Muscle layer of duodenum (tissue), 2 donors: ENCODE measurements at regions not wholly inside any gene's neighbourhood (a gene's known extent, or its start where the extent isn't known, plus 50 kb on each side); places are given as distances from the start of the nearest gene placed in this dataset.

Experiments used
- H3K27ac ChIP-seq: one replicate; pipeline ENCODE4 v1.7.0; 2013; ENCODE audit warnings: mild to moderate bottlenecking, low read length
- H3K27me3 ChIP-seq: one replicate; pipeline ENCODE4 v1.7.0; 2013; ENCODE audit warnings: low read depth, mild to moderate bottlenecking, control low read depth, low read length
- H3K36me3 ChIP-seq, 2 donors: one replicate each; pipeline ENCODE4 v1.7.0; 2013; ENCODE audit warnings: low read length in 2 of 2, control low read depth in 1 of 2, mild to moderate bottlenecking in 1 of 2; ENCODE audit not compliant: insufficient read depth in 2 of 2, control insufficient read depth in 1 of 2
- H3K4me1 ChIP-seq, 2 donors: one replicate each; pipeline ENCODE4 v1.7.0; 2013; ENCODE audit warnings: low read length in 2 of 2, mild to moderate bottlenecking in 2 of 2, control low read depth in 1 of 2, moderate library complexity in 1 of 2; ENCODE audit not compliant: insufficient read depth in 2 of 2, control insufficient read depth in 1 of 2
- H3K4me3 ChIP-seq, 2 donors: one replicate each; pipeline ENCODE4 v1.7.0; 2013; ENCODE audit warnings: low read length in 2 of 2, low read depth in 1 of 2, mild to moderate bottlenecking in 1 of 2
- H3K9me3 ChIP-seq, 2 donors: one replicate each; pipeline ENCODE4 v1.7.0; 2013; ENCODE audit warnings: low read length in 2 of 2, control low read depth in 1 of 2, mild to moderate bottlenecking in 1 of 2; ENCODE audit not compliant: control insufficient read depth in 1 of 2
- donor health status: healthy.

DNA sequence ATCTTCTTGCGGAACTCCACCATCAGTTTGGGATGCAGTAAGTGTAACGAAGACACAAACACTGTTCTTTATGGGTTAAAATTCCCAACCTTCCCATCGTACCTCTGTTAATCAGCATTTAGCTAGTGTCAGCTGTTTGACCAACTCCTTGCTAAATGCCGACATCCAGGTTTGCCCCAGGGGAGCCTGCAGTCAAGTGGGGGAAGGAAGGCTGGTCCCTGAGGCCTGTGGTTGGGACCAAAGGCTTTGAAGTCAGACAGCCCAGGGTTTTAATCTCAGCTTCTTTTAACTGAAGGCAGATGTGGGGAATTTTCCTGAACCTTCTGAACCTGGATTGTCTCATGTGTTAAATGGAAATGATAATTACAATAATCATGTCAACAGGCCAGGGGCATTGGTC is 443.7 kb downstream of the GLRX3 start:
- Histone ChIP-seq H3K27ac (no peak overlapping the region), H3K27me3 (no peaks in the 10 kb centered on the region), H3K4me3 (no peak overlapping the region), H3K36me3 (no peaks in the 10 kb centered on the region), H3K4me1 (no peaks in the 10 kb centered on the region), H3K9me3 (no peaks in the 10 kb centered on the region)

DNA sequence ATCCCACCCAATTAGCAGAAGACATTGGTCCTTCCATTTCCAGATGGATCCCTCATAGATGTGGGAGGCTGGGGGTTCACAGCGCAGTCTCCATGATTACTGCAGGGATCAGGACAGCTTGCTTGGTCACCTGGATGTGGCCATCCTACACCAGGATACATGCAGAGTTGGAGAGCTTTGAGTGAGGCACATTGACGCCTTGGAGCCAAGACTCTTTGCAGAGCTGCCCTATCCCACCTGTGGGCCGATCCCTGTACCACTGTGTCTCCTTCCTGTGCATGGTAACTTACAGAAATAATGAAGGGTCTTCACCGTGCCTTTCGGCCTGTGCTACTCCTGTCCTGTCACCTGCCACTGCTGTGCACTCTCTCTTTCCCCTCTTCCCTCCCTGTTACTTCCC is 444.8 kb downstream of the GLRX3 start:
- H3K27me3 ChIP-seq: no peaks in the 10 kb centered on the region
- no peaks in the 10 kb centered on the region for H3K9me3 ChIP-seq
- no peaks in the 10 kb centered on the region for H3K4me1 ChIP-seq
- H3K27ac ChIP-seq: no peak overlapping the region
- H3K36me3 ChIP-seq: no peaks in the 10 kb centered on the region
- no peak overlapping the region for H3K4me3 ChIP-seq

DNA sequence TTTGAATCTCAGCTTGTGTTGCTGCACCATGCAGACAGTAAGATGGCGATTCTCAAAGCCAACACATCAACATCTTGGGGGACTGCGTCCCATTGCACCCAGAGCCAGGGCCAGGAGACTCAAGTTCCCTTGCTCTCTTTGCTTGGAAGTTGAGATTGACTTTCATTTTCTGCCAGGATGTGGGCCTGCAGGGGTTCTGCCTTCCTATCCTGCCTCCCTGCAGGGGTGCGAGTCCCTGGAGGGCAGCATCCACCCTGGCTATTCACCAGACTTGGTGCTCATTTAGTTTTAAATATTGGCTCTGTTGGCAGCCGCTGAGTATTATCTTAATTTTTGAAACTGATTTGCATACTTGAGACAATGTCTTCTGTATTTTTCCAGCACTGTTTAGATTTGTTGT is 451.5 kb downstream of the GLRX3 start:
- H3K4me3 ChIP-seq: no peak overlapping the region
- no peaks in the 10 kb centered on the region for H3K36me3 ChIP-seq
- no peak overlapping the region for H3K27ac ChIP-seq
- no peaks in the 10 kb centered on the region for H3K9me3 ChIP-seq
- H3K27me3 ChIP-seq: no peaks in the 10 kb centered on the region
- H3K4me1 ChIP-seq: no peaks in the 10 kb centered on the region

DNA sequence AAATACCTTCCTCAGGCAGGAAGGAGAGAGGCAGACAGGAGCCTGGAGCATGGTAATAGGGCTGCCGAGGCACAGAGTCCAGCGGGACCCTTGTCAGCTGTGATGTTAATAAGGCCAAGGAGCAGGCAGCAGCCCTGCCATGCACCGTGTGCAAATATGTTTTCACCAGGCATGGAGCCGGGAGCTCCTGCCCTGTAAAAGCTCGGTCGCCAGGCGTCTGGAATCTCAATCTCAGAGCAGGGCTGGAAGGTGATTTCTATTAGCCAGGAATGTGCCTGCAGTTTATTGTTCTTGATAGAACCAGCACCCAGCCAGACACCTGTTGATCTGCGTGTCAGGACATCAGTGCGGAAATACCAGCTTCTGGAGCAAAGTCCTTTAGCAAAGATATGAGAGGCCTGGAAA is 469.8 kb downstream of the GLRX3 start:
- Histone ChIP-seq H3K27me3 (no peaks in the 10 kb centered on the region), H3K4me1 (no peaks in the 10 kb centered on the region), H3K27ac (no peak overlapping the region), H3K9me3 (no peaks in the 10 kb centered on the region), H3K36me3 (no peaks in the 10 kb centered on the region), H3K4me3 (no peak overlapping the region)

DNA sequence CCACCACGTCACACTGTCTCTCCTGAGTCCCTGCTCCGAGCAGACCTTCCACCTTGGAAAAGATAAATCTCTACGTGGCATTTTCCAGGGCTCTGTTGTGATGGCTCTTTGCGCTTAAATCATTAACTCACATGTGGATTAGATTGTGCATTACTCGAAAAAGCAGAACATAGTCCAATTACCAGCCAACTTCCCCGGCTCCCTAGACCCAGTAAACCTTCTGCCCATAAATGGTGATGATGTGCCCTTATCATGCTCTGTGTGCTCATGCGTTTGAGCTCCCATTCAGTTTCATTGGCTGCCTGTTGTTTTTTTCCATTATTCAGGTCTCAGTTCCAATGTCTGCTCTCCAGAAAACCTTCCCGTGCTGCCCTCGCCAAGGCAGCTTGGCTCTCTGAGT is 471.2 kb downstream of the GLRX3 start:
- H3K36me3 ChIP-seq: no peaks in the 10 kb centered on the region
- no peaks in the 10 kb centered on the region for H3K27me3 ChIP-seq
- H3K9me3 ChIP-seq: peaks cover 0 to 5% of the 10 kb centered on the region in 2 donors
- H3K4me3 ChIP-seq: no peak overlapping the region
- H3K4me1 ChIP-seq: no peaks in the 10 kb centered on the region
- no peak overlapping the region for H3K27ac ChIP-seq

DNA sequence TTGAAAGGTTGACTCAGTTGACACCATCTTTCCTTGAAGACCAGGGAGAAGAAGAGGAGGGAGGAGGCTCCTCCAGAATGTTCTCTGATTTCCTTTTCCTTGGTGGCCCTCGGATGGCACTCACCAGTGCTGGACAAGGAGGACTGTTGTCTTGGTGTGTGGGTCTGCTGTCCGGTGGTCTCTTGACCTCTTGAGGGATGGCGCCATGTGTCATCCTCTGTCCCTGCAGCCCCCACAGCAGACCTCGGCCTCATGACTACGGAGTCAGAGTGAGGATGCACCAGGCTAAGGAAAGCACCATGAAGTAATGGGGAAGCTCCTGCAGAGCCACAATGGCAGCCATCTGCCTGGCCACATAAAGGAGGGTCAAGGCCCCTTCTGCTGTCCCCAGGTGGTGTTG is 475.0 kb downstream of the GLRX3 start:
- H3K4me3 ChIP-seq: no peak overlapping the region
- no peaks in the 10 kb centered on the region for H3K36me3 ChIP-seq
- no peaks in the 10 kb centered on the region for H3K27me3 ChIP-seq
- peaks cover 0 to 5% of the 10 kb centered on the region in 2 donors for H3K9me3 ChIP-seq
- H3K27ac ChIP-seq: no peak overlapping the region
- H3K4me1 ChIP-seq: no peaks in the 10 kb centered on the region

DNA sequence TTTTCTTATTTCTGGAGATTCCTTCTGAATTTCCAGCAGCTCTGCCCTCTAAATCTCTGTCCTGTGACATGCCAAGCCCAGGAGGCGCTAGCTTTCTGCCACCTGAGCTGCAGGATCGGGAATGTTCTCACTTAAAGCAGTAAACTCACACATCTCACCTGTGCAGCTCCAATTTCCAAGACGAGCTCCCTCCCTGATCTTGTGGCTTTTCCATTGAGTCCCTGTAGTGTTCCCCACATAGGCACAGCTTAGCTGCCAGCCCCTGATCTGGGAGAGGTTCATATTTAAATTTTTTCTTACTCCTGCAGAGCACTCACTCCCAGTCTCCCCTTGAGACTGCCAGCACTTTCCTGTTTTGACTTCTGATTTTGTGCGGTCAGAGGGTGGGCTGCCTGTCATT is 479.3 kb downstream of the GLRX3 start:
- no peaks in the 10 kb centered on the region for H3K36me3 ChIP-seq
- no peaks in the 10 kb centered on the region for H3K4me1 ChIP-seq
- no peak overlapping the region for H3K27ac ChIP-seq
- H3K27me3 ChIP-seq: no peaks in the 10 kb centered on the region
- peaks cover 0 to 5% of the 10 kb centered on the region in 2 donors for H3K9me3 ChIP-seq
- no peak overlapping the region for H3K4me3 ChIP-seq

DNA sequence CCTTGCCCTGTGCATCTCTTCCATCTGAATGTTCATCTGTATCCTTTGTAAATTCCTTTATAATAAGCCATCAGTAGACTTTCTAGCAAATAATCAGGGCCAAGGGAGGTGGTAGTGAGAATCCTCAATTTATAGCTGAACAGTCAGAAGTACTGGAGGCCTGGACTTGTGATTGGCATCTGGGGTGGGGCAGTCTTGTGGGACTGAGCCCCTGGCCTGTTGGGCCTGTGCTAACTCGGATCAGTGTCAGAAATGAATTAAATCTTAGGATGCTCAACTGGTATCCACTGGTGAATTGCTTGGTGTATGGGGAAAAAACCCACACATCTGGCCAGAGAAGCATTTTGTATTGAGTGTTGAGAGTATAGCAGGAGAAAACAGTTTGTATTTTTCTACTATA is 481.8 kb downstream of the GLRX3 start:
- no peak overlapping the region for H3K4me3 ChIP-seq
- no peaks in the 10 kb centered on the region for H3K36me3 ChIP-seq
- H3K27me3 ChIP-seq: no peaks in the 10 kb centered on the region
- no peak overlapping the region for H3K27ac ChIP-seq
- no peaks in the 10 kb centered on the region for H3K4me1 ChIP-seq
- H3K9me3 ChIP-seq: no peaks in the 10 kb centered on the region

DNA sequence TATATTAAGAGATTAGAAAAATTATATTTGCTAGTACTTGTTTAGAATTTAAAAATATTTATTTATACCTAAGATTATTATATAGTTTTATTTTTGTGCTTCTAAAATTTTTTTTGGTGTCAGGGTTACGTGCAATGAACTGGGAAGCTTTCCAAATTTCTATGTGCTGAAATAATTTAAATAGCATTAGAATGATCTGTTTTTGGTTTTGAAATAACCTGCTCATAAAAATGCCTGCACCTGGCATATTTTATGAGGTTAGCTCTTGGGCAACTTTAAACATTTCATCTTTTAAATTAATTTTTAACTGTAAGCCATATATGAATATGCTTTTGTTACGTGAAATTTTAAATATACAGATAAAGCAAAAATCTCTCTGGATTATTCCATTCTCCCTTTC is 482.5 kb downstream of the GLRX3 start:
- H3K9me3 ChIP-seq: no peaks in the 10 kb centered on the region
- H3K4me3 ChIP-seq: no peak overlapping the region
- no peak overlapping the region for H3K27ac ChIP-seq
- H3K36me3 ChIP-seq: no peaks in the 10 kb centered on the region
- no peaks in the 10 kb centered on the region for H3K4me1 ChIP-seq
- H3K27me3 ChIP-seq: no peaks in the 10 kb centered on the region

DNA sequence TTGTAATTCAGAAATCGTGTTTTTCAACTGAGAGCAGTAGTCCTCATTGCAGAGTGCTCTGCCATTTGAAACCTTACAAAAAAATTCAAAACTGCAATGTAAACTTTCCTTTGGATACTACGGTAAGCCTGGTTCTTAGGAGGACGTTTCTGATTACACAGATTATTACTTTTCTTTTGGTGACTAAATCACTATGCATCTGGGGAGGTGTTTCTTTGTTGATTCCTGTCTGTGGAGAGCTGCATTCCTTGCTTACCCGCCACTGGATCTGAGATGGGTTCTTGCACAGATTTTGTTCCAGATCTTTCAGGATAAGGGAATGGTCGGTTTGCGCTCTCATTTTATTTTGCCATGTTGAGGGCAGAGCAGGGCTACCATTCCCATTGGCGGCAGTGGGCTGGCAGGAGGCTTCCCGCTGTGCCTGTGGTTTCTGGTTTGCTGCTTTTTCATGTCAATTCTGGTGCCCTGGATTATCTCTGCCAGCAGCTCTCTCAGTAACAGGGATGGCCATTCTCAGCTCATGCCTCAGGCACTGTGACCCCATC is 485.1 kb downstream of the GLRX3 start:
- Histone ChIP-seq H3K9me3 (no peaks in the 10 kb centered on the region), H3K36me3 (no peaks in the 10 kb centered on the region), H3K4me3 (no peak overlapping the region), H3K4me1 (no peaks in the 10 kb centered on the region), H3K27ac (no peak overlapping the region), H3K27me3 (no peaks in the 10 kb centered on the region)

DNA sequence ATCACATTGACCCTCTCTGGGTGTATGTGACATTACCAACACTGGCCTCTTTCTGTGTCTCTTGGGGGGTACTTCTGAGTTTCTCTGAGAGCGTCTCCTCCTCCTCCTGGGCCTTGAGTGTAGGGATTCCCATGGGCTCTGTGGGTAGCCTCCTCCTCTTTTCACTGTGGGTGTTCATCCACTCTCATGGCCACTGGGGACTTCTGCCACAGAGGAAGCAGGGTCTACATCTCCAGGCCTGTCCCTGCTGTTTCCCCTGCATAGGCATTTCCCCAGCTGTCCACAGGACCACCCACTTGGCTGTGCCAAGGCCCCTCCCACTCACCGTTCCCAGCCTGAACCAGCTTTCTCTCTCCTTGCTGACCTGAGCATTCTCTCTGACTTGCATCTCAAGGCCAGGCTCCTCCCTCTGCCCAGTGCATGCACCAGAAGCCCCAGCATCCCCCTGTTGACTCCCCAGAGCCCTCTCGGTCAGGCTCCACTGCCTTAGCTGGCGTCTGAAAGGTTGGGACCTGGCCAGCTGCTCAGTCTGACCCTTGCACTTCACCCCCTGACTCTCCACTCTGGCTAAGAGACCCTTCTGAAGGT is 487.6 kb downstream of the GLRX3 start:
- H3K36me3 ChIP-seq: no peaks in the 10 kb centered on the region
- H3K27me3 ChIP-seq: no peaks in the 10 kb centered on the region
- no peak overlapping the region for H3K4me3 ChIP-seq

DNA sequence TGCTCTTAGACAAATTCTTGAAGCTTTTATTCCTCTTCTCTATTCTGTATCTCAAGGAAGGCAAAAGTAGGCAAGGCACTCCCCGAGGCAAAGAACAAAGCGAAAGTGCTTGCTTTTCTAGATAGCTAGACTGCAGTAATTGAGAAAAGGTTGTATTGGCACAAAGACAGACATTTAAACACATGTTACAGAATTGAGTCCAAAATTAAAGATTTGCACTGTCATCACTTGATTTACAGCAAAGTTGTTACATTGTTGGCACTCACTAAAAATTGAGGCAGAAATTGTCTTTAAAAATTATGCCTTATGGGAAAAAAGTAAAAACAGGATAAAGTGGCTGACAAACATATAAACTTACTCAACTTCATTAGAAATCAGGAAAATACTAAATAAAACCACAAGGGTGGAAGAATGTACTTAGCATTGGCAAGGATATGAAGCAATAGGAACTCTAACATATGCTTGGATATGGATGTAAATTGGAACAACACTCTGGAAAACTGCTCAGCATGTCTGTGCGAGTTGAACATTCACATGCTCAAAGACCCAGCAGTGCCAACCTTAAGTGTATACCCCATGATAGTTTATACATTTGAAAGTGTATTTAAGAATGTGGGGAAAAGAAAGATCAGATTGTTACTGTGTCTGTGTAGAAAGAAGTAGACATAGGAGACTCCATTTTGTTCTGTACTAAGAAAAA is 491.3 kb downstream of the GLRX3 start:
- Histone ChIP-seq H3K36me3 (no peaks in the 10 kb centered on the region), H3K27me3 (no peaks in the 10 kb centered on the region)

More for the DNA sequence above, 487.6 kb downstream of the GLRX3 start:
- H3K9me3 ChIP-seq: no peaks in the 10 kb centered on the region
- no peak overlapping the region for H3K27ac ChIP-seq
- no peaks in the 10 kb centered on the region for H3K4me1 ChIP-seq

More for the DNA sequence above, 491.3 kb downstream of the GLRX3 start:
- no peaks in the 10 kb centered on the region for H3K4me1 ChIP-seq
- H3K4me3 ChIP-seq: no peak overlapping the region
- H3K27ac ChIP-seq: no peak overlapping the region
- no peaks in the 10 kb centered on the region for H3K9me3 ChIP-seq
